Keratinocyte (primary cell): ENCODE measurements at regions not wholly inside any gene's neighbourhood (a gene's known extent, or its start where the extent isn't known, plus 50 kb on each side); places are given as distances from the start of the nearest gene placed in this dataset.

Experiments
- DNase-seq: peaks from one replicate; pipeline ENCODE4 v3.0.0-alpha.2; 2011; ENCODE audit warnings: low read depth, missing footprints, low spot score
- FAIRE-seq: peaks from 2 replicates; lab custom pipeline; 2011; peaks lifted over from hg19 to GRCh38; lab: Jason Lieb, UNC
- H2AFZ ChIP-seq: 2 replicates; pipeline ENCODE4 v1.6.0; 2012; ENCODE audit warnings: low read length, control low read depth, inconsistent platforms; ENCODE audit not compliant: control insufficient read depth
- H3K27ac ChIP-seq: 2 replicates; pipeline ENCODE4 v1.5.1; 2011; ENCODE audit warnings: low read length; ENCODE audit not compliant: control insufficient read depth, insufficient read depth
- H3K27me3 ChIP-seq: 3 replicates; pipeline ENCODE4 v1.6.0; 2011; ENCODE audit warnings: low read length; ENCODE audit not compliant: control insufficient read depth, insufficient read depth; ENCODE audit errors: extremely low read depth
- H3K36me3 ChIP-seq, 2 experiments: 2 replicates in 1 of 2; 3 replicates in 1 of 2; pipeline ENCODE4 v1.5.1; 2011; ENCODE audit warnings: low read length in 2 of 2, mild to moderate bottlenecking in 1 of 2; ENCODE audit not compliant: control insufficient read depth in 2 of 2, insufficient read depth in 2 of 2; ENCODE audit errors: extremely low read depth in 1 of 2
- H3K4me1 ChIP-seq: 3 replicates; pipeline ENCODE4 v1.5.1; 2011; ENCODE audit warnings: low read length; ENCODE audit not compliant: control insufficient read depth, insufficient read depth; ENCODE audit errors: extremely low read depth
- H3K4me2 ChIP-seq: 3 replicates; pipeline ENCODE4 v1.6.0; 2011; ENCODE audit warnings: low read depth, low read length; ENCODE audit not compliant: control insufficient read depth, insufficient read depth; ENCODE audit errors: extremely low read depth
- H3K4me3 ChIP-seq, 3 experiments: fragments of 200-600 bp in 1 of 3; sonication (generic) in 1 of 3; 2 replicates in 2 of 3; 3 replicates in 1 of 3; pipeline ENCODE4 v1.5.1; 2011 to 2016; ENCODE audit warnings: low read length in 3 of 3, mild to moderate bottlenecking in 3 of 3, control low read depth in 2 of 3, inconsistent platforms in 1 of 3, low read depth in 1 of 3, mixed read lengths in 1 of 3, mixed run types in 1 of 3, moderate library complexity in 1 of 3; ENCODE audit not compliant: control insufficient read depth in 2 of 3, insufficient read depth in 2 of 3; ENCODE audit errors: extremely low read depth in 1 of 3
- H3K79me2 ChIP-seq: 2 replicates; pipeline ENCODE4 v1.6.0; 2012; ENCODE audit warnings: low read length; ENCODE audit not compliant: control insufficient read depth, insufficient read depth
- H3K9ac ChIP-seq: 3 replicates; pipeline ENCODE4 v1.6.0; 2011; ENCODE audit warnings: low read length; ENCODE audit not compliant: control insufficient read depth, insufficient read depth; ENCODE audit errors: extremely low read depth
- H3K9me1 ChIP-seq: 3 replicates; pipeline ENCODE4 v1.6.0; 2011; ENCODE audit warnings: low read length; ENCODE audit not compliant: control insufficient read depth, insufficient read depth; ENCODE audit errors: extremely low read depth
- H3K9me3 ChIP-seq: 2 replicates; pipeline ENCODE4 v1.5.1; 2012; ENCODE audit warnings: low read depth, low read length; ENCODE audit not compliant: control insufficient read depth
- H4K20me1 ChIP-seq: 3 replicates; pipeline ENCODE4 v1.6.0; 2011; ENCODE audit warnings: low read length; ENCODE audit not compliant: control insufficient read depth, insufficient read depth; ENCODE audit errors: extremely low read depth
- EZH2 ChIP-seq: IDR thresholded peaks from one replicate; pipeline ENCODE4 v1.6.1; 2012; ENCODE audit warnings: inconsistent platforms, mild to moderate bottlenecking, low read length, moderate library complexity
- dilution Hi-C: fragments of 300-500 bp; cut with MboI; formaldehyde crosslinking; loops from one replicate; pipeline ENCODE4 v1.7.0; 2020; ENCODE audit warnings: low sequenced_read_pairs; ENCODE audit not compliant: extremely low pct_ligation_motif_present
- TF ChIP-seq, protein P1 (sequence below), 3 experiments: IDR thresholded peaks in 1 of 3; conservative IDR thresholded peaks in 1 of 3; optimal IDR thresholded peaks in 1 of 3; 2 replicates in 2 of 3; 3 replicates in 1 of 3; pipeline versions ENCODE3 to v1.5.1; 2011; ENCODE audit warnings: low read length in 3 of 3, mild to moderate bottlenecking in 3 of 3, moderate library complexity in 2 of 3, control low read depth in 1 of 3, inconsistent platforms in 1 of 3; ENCODE audit not compliant: insufficient read depth in 2 of 3; ENCODE audit errors: extremely low read depth in 1 of 3

GRCh38 chr2:61689568-61689967, 151.4 kb upstream of the XPO1 start:
- H3K27ac ChIP-seq = no peak overlapping the region
- no peak overlapping the region for H3K4me2 ChIP-seq
- H3K36me3 ChIP-seq = no peaks in the 10 kb centered on the region
- no peaks in the 10 kb centered on the region for H3K9me3 ChIP-seq
- H2AFZ ChIP-seq = no peak overlapping the region
- no peaks in the 10 kb centered on the region for H3K27me3 ChIP-seq
- no peaks in the 10 kb centered on the region for H3K79me2 ChIP-seq
- FAIRE-seq (no peak), DNase-seq (no peak)
- H3K4me1 ChIP-seq = peaks cover 5% of the 10 kb centered on the region
- dilution Hi-C loops = no loop called here
- no peak for TF ChIP-seq EZH2
- TF ChIP-seq, protein P1, sequence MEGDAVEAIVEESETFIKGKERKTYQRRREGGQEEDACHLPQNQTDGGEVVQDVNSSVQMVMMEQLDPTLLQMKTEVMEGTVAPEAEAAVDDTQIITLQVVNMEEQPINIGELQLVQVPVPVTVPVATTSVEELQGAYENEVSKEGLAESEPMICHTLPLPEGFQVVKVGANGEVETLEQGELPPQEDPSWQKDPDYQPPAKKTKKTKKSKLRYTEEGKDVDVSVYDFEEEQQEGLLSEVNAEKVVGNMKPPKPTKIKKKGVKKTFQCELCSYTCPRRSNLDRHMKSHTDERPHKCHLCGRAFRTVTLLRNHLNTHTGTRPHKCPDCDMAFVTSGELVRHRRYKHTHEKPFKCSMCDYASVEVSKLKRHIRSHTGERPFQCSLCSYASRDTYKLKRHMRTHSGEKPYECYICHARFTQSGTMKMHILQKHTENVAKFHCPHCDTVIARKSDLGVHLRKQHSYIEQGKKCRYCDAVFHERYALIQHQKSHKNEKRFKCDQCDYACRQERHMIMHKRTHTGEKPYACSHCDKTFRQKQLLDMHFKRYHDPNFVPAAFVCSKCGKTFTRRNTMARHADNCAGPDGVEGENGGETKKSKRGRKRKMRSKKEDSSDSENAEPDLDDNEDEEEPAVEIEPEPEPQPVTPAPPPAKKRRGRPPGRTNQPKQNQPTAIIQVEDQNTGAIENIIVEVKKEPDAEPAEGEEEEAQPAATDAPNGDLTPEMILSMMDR (optimal IDR thresholded peaks at IDR 0.05 in 1 of 3, IDR thresholded peaks at IDR 0.05 in 1 of 3, conservative IDR thresholded peaks at IDR 0.05 in 1 of 3; ENCODE audit: extremely low read depth in 1 of 3, insufficient read depth in 2 of 3, low read length in 3 of 3) = no peak
- H3K4me3 ChIP-seq = no peak overlapping the region
- H4K20me1 ChIP-seq = no peaks in the 10 kb centered on the region
- no peaks in the 10 kb centered on the region for H3K9me1 ChIP-seq
- H3K9ac ChIP-seq = no peak overlapping the region

DNA sequence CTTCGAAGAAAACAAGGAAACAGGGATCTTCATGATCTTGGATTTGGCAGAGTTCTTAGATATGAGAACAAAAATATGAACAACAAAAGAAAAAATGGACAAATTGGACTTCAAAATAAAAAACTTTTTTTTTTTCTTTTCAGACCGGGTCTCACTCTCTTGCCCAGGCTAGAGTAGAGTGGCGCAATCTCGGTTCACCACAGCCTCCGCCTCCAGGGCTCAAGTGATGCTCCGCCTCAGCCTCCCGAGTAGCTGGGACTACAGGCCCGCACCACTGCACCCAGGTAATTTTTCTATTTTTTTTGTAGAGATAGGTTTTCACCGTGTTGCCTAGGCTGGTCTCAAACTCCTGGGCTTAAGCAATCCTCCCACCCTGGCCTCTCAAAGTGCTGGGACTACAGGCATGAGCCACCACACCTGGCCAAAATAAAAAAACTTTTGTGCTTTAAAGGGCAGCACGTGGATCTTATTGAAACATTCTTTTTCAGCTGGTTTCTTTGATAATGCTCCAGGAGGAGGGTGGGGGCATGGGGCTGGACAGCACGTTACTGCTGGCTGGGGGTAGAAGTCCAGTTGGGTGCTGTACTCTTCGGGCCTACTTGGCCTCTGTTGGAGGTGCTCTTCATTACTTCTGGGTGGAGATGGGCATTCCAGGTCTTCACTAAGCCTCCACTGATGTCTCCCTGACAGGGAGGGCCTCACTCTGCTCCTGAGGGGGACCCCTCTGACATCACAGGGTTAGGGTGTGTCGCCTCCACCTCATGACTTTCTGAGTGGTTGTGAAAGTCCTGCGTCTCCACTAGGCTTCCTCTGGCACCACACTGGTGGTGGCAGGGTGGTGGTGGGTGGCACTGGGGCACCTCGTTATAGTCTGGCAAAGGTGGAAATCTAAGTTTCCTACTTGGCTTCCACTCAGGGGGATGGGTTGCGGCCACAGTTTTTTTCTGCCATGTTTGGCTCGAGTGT, 150.5 kb upstream of the XPO1 start:
- no peak overlapping the region for H3K4me3 ChIP-seq
- no peak overlapping the region for H2AFZ ChIP-seq
- no peak for DNase-seq
- TF ChIP-seq, protein P1 (optimal IDR thresholded peaks at IDR 0.05 in 1 of 3, IDR thresholded peaks at IDR 0.05 in 1 of 3, conservative IDR thresholded peaks at IDR 0.05 in 1 of 3; ENCODE audit: extremely low read depth in 1 of 3, insufficient read depth in 2 of 3, low read length in 3 of 3) = no peak
- TF ChIP-seq EZH2 = no peak
- no peaks in the 10 kb centered on the region for H3K9me3 ChIP-seq
- FAIRE-seq = no peak
- H3K4me1 ChIP-seq = no peaks in the 10 kb centered on the region
- no peak overlapping the region for H3K9ac ChIP-seq
- no peaks in the 10 kb centered on the region for H3K27me3 ChIP-seq
- no peaks in the 10 kb centered on the region for H3K36me3 ChIP-seq
- H3K27ac ChIP-seq = no peak overlapping the region
- H4K20me1 ChIP-seq = no peaks in the 10 kb centered on the region
- H3K4me2 ChIP-seq = no peak overlapping the region
- H3K9me1 ChIP-seq = no peaks in the 10 kb centered on the region
- H3K79me2 ChIP-seq = no peaks in the 10 kb centered on the region
- dilution Hi-C loops = no loop called here
